ENCODE measurements at regions not wholly inside any gene's neighbourhood (a gene's known extent, or its start where the extent isn't known, plus 50 kb on each side); places are given as distances from the start of the nearest gene placed in this dataset.
"Not testable (repeated sequence)": the region's sequence is repeated elsewhere in the genome, so short reads cannot be mapped to it uniquely, and the experiment has no call there.

GRCh38 chr4:189800545-189801088 lies 140.1 kb upstream of the FRG1 start:
- DNase-seq: no peak

GRCh38 chr4:189802884-189803283 lies 137.8 kb upstream of the FRG1 start:
- DNase-seq: no peak

- DNase-seq: no peak
Observed at GRCh38 chr4:189804894-189805293, 135.8 kb upstream of the FRG1 start.

GRCh38 chr4:189806506-189806905 lies 134.2 kb upstream of the FRG1 start:
- no peak for DNase-seq

- peak; percentile 7 for DNase-seq
Observed at GRCh38 chr4:189807031-189807430, 133.6 kb upstream of the FRG1 start.

- DNase-seq: no peak
Observed at GRCh38 chr4:189809241-189809735, 131.4 kb upstream of the FRG1 start.

- no peak for DNase-seq
Observed at GRCh38 chr4:189809839-189810238, 130.8 kb upstream of the FRG1 start.

- DNase-seq: not testable (repeated sequence)
Observed at GRCh38 chr4:189810318-189811181, 130.1 kb upstream of the FRG1 start.

GRCh38 chr4:189815404-189816192 lies 125.1 kb upstream of the FRG1 start:
- no peak for DNase-seq

GRCh38 chr4:189822326-189822725 lies 118.3 kb upstream of the FRG1 start:
- DNase-seq: no peak

- no peak for DNase-seq
Observed at GRCh38 chr4:189823591-189823990, 117.1 kb upstream of the FRG1 start.

- DNase-seq: no peak
Observed at GRCh38 chr4:189825466-189825865, 115.2 kb upstream of the FRG1 start.

GRCh38 chr4:189826657-189827056 lies 114.0 kb upstream of the FRG1 start:
- DNase-seq: no peak

- no peak for DNase-seq
Observed at GRCh38 chr4:189828081-189828697, 112.5 kb upstream of the FRG1 start.

- DNase-seq: no peak
Observed at GRCh38 chr4:189832528-189832927, 108.1 kb upstream of the FRG1 start.

GRCh38 chr4:189834616-189835015 lies 106.1 kb upstream of the FRG1 start:
- no peak for DNase-seq

GRCh38 chr4:189835505-189835904 lies 105.2 kb upstream of the FRG1 start:
- DNase-seq: no peak

- no peak for DNase-seq
Observed at GRCh38 chr4:189837471-189837870, 103.2 kb upstream of the FRG1 start.

GRCh38 chr4:189838821-189839497 lies 101.7 kb upstream of the FRG1 start:
- no peak for DNase-seq

GRCh38 chr4:189840356-189840755 lies 100.3 kb upstream of the FRG1 start:
- DNase-seq: no peak

- DNase-seq: no peak
Observed at GRCh38 chr4:189843413-189844009, 97.2 kb upstream of the FRG1 start.
